ENCODE measurements at regions not wholly inside any gene's neighbourhood (a gene's known extent, or its start where the extent isn't known, plus 50 kb on each side); places are given as distances from the start of the nearest gene placed in this dataset.

DNA sequence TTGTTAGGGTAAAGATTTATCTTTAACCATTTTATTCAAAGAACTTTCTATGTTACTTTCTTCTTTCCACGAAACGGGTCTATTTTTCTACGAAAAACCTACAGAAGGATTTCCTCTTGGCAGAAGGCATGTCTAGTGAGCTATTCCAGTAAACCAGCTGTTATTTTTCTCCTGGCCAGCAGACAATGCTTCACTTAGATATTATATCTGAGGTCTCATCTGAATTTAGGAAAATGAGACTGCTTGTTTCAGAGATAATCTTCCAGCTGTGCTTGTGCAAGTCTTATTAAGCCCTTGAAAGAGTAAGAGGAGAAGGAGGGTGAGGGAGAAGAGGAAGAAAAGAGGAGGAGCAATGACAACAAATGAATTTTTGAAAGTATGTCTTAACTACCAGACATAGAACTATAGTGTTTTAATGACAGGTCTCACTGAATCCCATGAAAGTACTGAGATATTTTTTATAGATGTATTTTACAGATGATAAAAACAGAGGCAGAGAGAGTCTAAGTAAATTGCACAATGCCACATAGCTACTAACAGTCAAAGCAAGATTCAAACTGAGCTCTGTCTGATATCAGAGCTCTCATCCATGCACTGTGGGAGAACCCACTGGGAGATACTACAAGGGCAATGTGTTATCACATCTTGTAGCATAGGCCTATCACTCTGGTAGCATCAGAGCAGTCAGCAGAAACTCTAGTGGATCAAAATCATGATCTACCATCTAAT, 54.6 kb upstream of the SAMSN1 start:
- WGBS, 2 donors (ENCODE audit: low coverage in 1 of 2): 82 to 85% methylated on average over 2 to 3 of the region's 3 CpGs
- Histone ChIP-seq H3K36me3 (no peaks in the 10 kb centered on the region), H3K9me3 (no peaks in the 10 kb centered on the region), H3K4me3 (no peak overlapping the region), H3K27me3 (no peaks in the 10 kb centered on the region), H3K27ac (no peak overlapping the region), H3K4me1 (peaks cover 0 to 10% (median 0%) of the 10 kb centered on the region in 4 donors)
- DNase-seq: no peak
- no peak for TF ChIP-seq POLR2AphosphoS5 (IDR thresholded peaks at IDR 0.05)
- TF ChIP-seq EP300 (IDR thresholded peaks at IDR 0.05; ENCODE audit: low read depth): no peak
- TF ChIP-seq POLR2A (IDR thresholded peaks at IDR 0.05): no peak
- TF ChIP-seq CTCF (IDR thresholded peaks at IDR 0.05): no peak
- in situ Hi-C loops (cut with MboI; ENCODE audit: low pct_ligation_motif_present in 1 of 4, low pct_unique_long_range_greater_than_20kb in 1 of 4, low sequenced_read_pairs in 3 of 4) (loop anchor here in 1 of 4 donors (25.0 kb wide), 1 partner anchor 88 kb away; no protein-coding TSS in a partner anchor), intact Hi-C loops (cut with DNase I; ENCODE audit: low total_unique reads) (no loop called here)

GRCh38 chr21:14598065-14598464, 52.0 kb upstream of the SAMSN1 start:
- Histone ChIP-seq H3K4me3 (no peak overlapping the region), H3K27ac (no peak overlapping the region), H3K36me3 (no peaks in the 10 kb centered on the region), H3K4me1 (peaks cover 0 to 10% (median 0%) of the 10 kb centered on the region in 4 donors), H3K9me3 (no peaks in the 10 kb centered on the region), H3K27me3 (no peaks in the 10 kb centered on the region)
- intact Hi-C loops (cut with DNase I; ENCODE audit: low total_unique reads) (no loop called here), in situ Hi-C loops (cut with MboI; ENCODE audit: low pct_ligation_motif_present in 1 of 4, low pct_unique_long_range_greater_than_20kb in 1 of 4, low sequenced_read_pairs in 3 of 4) (no loop called here)
- DNase-seq: no peak
- TF ChIP-seq POLR2A (IDR thresholded peaks at IDR 0.05) (no peak), CTCF (IDR thresholded peaks at IDR 0.05) (no peak), POLR2AphosphoS5 (IDR thresholded peaks at IDR 0.05) (no peak), EP300 (IDR thresholded peaks at IDR 0.05; ENCODE audit: low read depth) (no peak)
